ENCODE measurements at regions not wholly inside any gene's neighbourhood (a gene's known extent, or its start where the extent isn't known, plus 50 kb on each side); places are given as distances from the start of the nearest gene placed in this dataset.
A peak's percentile ranks its signal among the peaks of the same experiment; 100 is the strongest.

DNA sequence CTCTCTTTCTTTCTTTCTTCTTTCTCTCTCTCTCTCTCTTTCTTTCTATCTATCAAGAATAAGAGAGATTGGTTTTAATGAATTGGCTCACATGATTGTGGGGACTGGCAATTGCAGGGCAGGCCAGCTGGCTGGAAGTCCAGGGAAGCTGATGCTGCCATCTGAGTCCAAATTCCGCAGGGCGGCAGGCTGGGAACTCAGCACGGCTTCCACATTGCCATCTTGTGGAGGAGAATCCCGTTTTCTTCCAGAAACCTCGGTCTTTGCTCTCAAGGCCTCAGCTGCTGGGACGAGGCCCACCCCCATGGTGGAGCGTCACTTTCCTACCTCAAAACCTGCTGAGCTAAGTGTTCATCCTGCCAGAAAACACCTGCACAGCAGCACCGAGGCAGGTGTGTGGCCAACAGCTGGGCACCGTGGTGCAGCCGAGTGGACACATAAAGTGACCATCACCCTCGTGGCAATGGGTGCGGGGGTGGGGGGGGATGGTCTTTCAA is 58.8 kb upstream of the SLCO4A1 start:
- TF ChIP-seq, protein P1, sequence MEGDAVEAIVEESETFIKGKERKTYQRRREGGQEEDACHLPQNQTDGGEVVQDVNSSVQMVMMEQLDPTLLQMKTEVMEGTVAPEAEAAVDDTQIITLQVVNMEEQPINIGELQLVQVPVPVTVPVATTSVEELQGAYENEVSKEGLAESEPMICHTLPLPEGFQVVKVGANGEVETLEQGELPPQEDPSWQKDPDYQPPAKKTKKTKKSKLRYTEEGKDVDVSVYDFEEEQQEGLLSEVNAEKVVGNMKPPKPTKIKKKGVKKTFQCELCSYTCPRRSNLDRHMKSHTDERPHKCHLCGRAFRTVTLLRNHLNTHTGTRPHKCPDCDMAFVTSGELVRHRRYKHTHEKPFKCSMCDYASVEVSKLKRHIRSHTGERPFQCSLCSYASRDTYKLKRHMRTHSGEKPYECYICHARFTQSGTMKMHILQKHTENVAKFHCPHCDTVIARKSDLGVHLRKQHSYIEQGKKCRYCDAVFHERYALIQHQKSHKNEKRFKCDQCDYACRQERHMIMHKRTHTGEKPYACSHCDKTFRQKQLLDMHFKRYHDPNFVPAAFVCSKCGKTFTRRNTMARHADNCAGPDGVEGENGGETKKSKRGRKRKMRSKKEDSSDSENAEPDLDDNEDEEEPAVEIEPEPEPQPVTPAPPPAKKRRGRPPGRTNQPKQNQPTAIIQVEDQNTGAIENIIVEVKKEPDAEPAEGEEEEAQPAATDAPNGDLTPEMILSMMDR (IDR thresholded peaks at IDR 0.05): peak in 1 of 4 experiments; percentile 34
- TF ChIP-seq POLR2A (IDR thresholded peaks at IDR 0.05): no peak

Measured in uterus (tissue), 2 donors.